NT2/D1 (cell line): ENCODE measurements at regions not wholly inside any gene's neighbourhood (a gene's known extent, or its start where the extent isn't known, plus 50 kb on each side); places are given as distances from the start of the nearest gene placed in this dataset.

Experiments
- SUZ12 ChIP-seq: IDR thresholded peaks from 2 replicates; pipeline ENCODE4 v1.6.1; 2011; ENCODE audit not compliant: insufficient read length, insufficient read depth; ENCODE audit errors: extremely low read depth
- YY1 ChIP-seq: IDR thresholded peaks from 2 replicates; pipeline ENCODE4 v1.6.1; 2011; ENCODE audit not compliant: insufficient read length, insufficient read depth
- ZNF274 ChIP-seq: IDR thresholded peaks from 2 replicates; pipeline ENCODE4 v1.6.1; 2011; ENCODE audit warnings: mild to moderate bottlenecking, low read depth, low read length

- TF ChIP-seq SUZ12, result no peak
- TF ChIP-seq ZNF274, result no peak
- TF ChIP-seq YY1, result no peak
Observed at GRCh38 chr10:44320756-44321155, 64.1 kb downstream of the CXCL12 start.
